Esophagus muscularis mucosa (tissue), 4 donors: ENCODE measurements at regions not wholly inside any gene's neighbourhood (a gene's known extent, or its start where the extent isn't known, plus 50 kb on each side); places are given as distances from the start of the nearest gene placed in this dataset.
A peak's percentile ranks its signal among the peaks of the same experiment; 100 is the strongest.

Experiments used
- DNase-seq: peaks from one replicate; pipeline ENCODE4 v3.0.0-alpha.2; 2017; ENCODE audit errors: extremely low spot score
- H3K27ac ChIP-seq, 4 donors: fragments of 200-600 bp; sonication (generic); replicated peaks in 1 of 4; 1 replicate in 3 of 4; 2 replicates in 1 of 4; pipeline ENCODE4 v1.5.1; 2016 to 2019; ENCODE audit warnings: mild to moderate bottlenecking in 1 of 4
- H3K27me3 ChIP-seq, 4 donors: fragments of 200-600 bp; sonication (generic); one replicate each; pipeline versions ENCODE4 v1.5.1 to v1.6.0; 2016 to 2019
- H3K36me3 ChIP-seq, 4 donors: fragments of 200-600 bp; sonication (generic); one replicate each; pipeline ENCODE4 v1.5.1; 2016 to 2019
- H3K4me1 ChIP-seq, 4 donors: fragments of 200-600 bp; sonication (generic); one replicate each; pipeline ENCODE4 v1.5.1; 2016 to 2019
- H3K4me3 ChIP-seq, 4 donors: fragments of 200-600 bp; sonication (generic); 1 replicate in 2 of 4; 2 replicates in 2 of 4; pipeline ENCODE4 v1.5.1; 2016 to 2019; ENCODE audit warnings: mild to moderate bottlenecking in 4 of 4, moderate library complexity in 1 of 4
- H3K9me3 ChIP-seq, 4 donors: fragments of 200-600 bp; sonication (generic); 1 replicate in 3 of 4; 2 replicates in 1 of 4; pipeline ENCODE4 v1.5.1; 2016 to 2019
- CTCF ChIP-seq, 3 experiments: fragments of 200-600 bp in 2 of 3; fragments of 450-650 bp in 1 of 3; sonication (generic) in 2 of 3; IDR thresholded peaks; one replicate each; pipeline ENCODE4 v1.5.1; 2017 to 2019; ENCODE audit warnings: antibody characterized with exemption in 3 of 3, mild to moderate bottlenecking in 2 of 3, moderate library complexity in 1 of 3
- EP300 ChIP-seq: sonication (generic); formaldehyde crosslinking; IDR thresholded peaks from one replicate; pipeline ENCODE4 v1.6.1; 2017; ENCODE audit warnings: antibody characterized with exemption
- POLR2A ChIP-seq: fragments of 450-650 bp; IDR thresholded peaks from one replicate; pipeline ENCODE4 v1.6.1; 2017; ENCODE audit warnings: antibody characterized with exemption, moderate library complexity, mild to moderate bottlenecking, low read depth
- POLR2AphosphoS5 ChIP-seq, 2 donors: sonication (generic); formaldehyde crosslinking; IDR thresholded peaks; one replicate each; pipeline ENCODE4 v1.6.1; 2017; ENCODE audit warnings: antibody characterized with exemption in 2 of 2
- WGBS: methylation state at CpG from one replicate; pipeline ENCODE4 v1.1.5; 2018; 5-methylcytosine and 5-hydroxymethylcytosine counted together
- intact Hi-C: fragments of 100-400 bp; cut with DNase I; formaldehyde crosslinking; loops from one replicate; pipeline ENCODE4 v1.15.1; 2023

- TF ChIP-seq POLR2A (no peak), CTCF (IDR thresholded peaks at IDR 0.05) (no peak), POLR2AphosphoS5 (IDR thresholded peaks at IDR 0.05) (no peak)
- Histone ChIP-seq H3K27ac (no peak overlapping the region), H3K4me1 (peaks cover 16 to 29% (median 24%) of the 10 kb centered on the region in 4 donors), H3K27me3 (no peaks in the 10 kb centered on the region), H3K9me3 (no peaks in the 10 kb centered on the region), H3K4me3 (no peak overlapping the region), H3K36me3 (no peaks in the 10 kb centered on the region)
- WGBS, result 95% methylated on average over 3 of the region's 3 CpGs
- DNase-seq, result no peak
- intact Hi-C loops, result loop anchor here (5.0 kb wide), 1 partner anchor 187 kb away; no protein-coding TSS in a partner anchor
Measured at GRCh38 chr4:151994429-151994828, 233.6 kb upstream of the GATB start.

GRCh38 chr4:151993521-151993920, 232.7 kb upstream of the GATB start:
- TF ChIP-seq CTCF (IDR thresholded peaks at IDR 0.05), result no peak
- no peak for TF ChIP-seq EP300
- no peak for TF ChIP-seq POLR2AphosphoS5 (IDR thresholded peaks at IDR 0.05)
- TF ChIP-seq POLR2A, result no peak
- no peaks in the 10 kb centered on the region for H3K27me3 ChIP-seq
- no peak overlapping the region for H3K27ac ChIP-seq
- DNase-seq, result no peak
- no peak overlapping the region for H3K4me3 ChIP-seq
- H3K4me1 ChIP-seq, result peaks cover 16 to 29% (median 24%) of the 10 kb centered on the region in 4 donors
- no peaks in the 10 kb centered on the region for H3K9me3 ChIP-seq
- 80% methylated on average over 8 of the region's 8 CpGs for WGBS
- intact Hi-C loops, result loop anchor here (5.0 kb wide), 1 partner anchor 186 kb away; no protein-coding TSS in a partner anchor
- no peaks in the 10 kb centered on the region for H3K36me3 ChIP-seq

GRCh38 chr4:151992332-151993154, 231.7 kb upstream of the GATB start:
- H3K9me3 ChIP-seq, result no peaks in the 10 kb centered on the region
- peak overlapping the region in 3 of 4 donors; percentile 73 to 79 (median 74) for H3K27ac ChIP-seq
- intact Hi-C loops, result loop anchor here (5.0 kb wide), 1 partner anchor 185 kb away; no protein-coding TSS in a partner anchor
- H3K27me3 ChIP-seq, result no peaks in the 10 kb centered on the region
- 84% methylated on average over 5 of the region's 5 CpGs for WGBS
- no peak overlapping the region for H3K4me3 ChIP-seq
- H3K4me1 ChIP-seq, result peaks cover 16 to 29% (median 24%) of the 10 kb centered on the region in 4 donors
- H3K36me3 ChIP-seq, result no peaks in the 10 kb centered on the region
- TF ChIP-seq EP300 (no peak), CTCF (IDR thresholded peaks at IDR 0.05) (no peak), POLR2A (no peak), POLR2AphosphoS5 (IDR thresholded peaks at IDR 0.05) (no peak)
- no peak for DNase-seq

- Histone ChIP-seq H3K36me3 (no peaks in the 10 kb centered on the region), H3K27ac (peak overlapping the region; percentile 64 to 79 (median 74)), H3K4me1 (peaks cover 16 to 29% (median 24%) of the 10 kb centered on the region in 4 donors), H3K27me3 (no peaks in the 10 kb centered on the region), H3K9me3 (no peaks in the 10 kb centered on the region), H3K4me3 (no peak overlapping the region)
- WGBS, result 18% methylated on average over 2 of the region's 2 CpGs
- TF ChIP-seq EP300 (no peak), CTCF (IDR thresholded peaks at IDR 0.05) (no peak), POLR2A (no peak), POLR2AphosphoS5 (IDR thresholded peaks at IDR 0.05) (no peak)
- DNase-seq, result no peak
- intact Hi-C loops, result loop anchor here (5.0 kb wide), 1 partner anchor 185 kb away; no protein-coding TSS in a partner anchor
Measured at GRCh38 chr4:151991884-151992167, 231.0 kb upstream of the GATB start.
